ENCODE measurements at regions not wholly inside any gene's neighbourhood (a gene's known extent, or its start where the extent isn't known, plus 50 kb on each side); places are given as distances from the start of the nearest gene placed in this dataset.

DNA sequence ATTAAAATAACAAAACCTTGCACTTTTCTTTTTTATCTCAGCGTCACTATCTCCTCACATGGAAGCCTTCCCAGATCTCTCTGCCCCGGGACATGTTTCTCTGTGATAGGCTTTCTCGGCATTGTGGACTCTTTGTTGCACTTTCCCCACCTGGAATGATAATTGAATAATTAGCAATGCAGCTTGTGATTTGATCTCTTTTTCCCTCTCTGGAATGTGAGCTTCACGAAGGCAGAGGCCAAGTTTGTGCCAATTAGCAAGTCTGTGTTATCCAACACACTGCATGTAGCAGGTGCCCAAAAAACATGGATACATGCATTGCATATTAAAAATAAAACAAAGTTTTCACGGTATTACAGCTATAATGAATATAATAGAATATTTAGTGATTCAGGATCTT is 431.2 kb downstream of the HAPSTR1 start:
- Histone ChIP-seq H3K4me1 (no peaks in the 10 kb centered on the region), H3K27me3 (no peaks in the 10 kb centered on the region), H3K36me3 (no peaks in the 10 kb centered on the region), H3K9me3 (no peaks in the 10 kb centered on the region), H3K4me3 (no peak overlapping the region), H3K27ac (no peak overlapping the region)
- no peak for DNase-seq
- TF ChIP-seq, protein P1, sequence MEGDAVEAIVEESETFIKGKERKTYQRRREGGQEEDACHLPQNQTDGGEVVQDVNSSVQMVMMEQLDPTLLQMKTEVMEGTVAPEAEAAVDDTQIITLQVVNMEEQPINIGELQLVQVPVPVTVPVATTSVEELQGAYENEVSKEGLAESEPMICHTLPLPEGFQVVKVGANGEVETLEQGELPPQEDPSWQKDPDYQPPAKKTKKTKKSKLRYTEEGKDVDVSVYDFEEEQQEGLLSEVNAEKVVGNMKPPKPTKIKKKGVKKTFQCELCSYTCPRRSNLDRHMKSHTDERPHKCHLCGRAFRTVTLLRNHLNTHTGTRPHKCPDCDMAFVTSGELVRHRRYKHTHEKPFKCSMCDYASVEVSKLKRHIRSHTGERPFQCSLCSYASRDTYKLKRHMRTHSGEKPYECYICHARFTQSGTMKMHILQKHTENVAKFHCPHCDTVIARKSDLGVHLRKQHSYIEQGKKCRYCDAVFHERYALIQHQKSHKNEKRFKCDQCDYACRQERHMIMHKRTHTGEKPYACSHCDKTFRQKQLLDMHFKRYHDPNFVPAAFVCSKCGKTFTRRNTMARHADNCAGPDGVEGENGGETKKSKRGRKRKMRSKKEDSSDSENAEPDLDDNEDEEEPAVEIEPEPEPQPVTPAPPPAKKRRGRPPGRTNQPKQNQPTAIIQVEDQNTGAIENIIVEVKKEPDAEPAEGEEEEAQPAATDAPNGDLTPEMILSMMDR (IDR thresholded peaks at IDR 0.05): no peak
- no peak for ATAC-seq
- intact Hi-C loops (cut with DNase I): no loop called here

DNA sequence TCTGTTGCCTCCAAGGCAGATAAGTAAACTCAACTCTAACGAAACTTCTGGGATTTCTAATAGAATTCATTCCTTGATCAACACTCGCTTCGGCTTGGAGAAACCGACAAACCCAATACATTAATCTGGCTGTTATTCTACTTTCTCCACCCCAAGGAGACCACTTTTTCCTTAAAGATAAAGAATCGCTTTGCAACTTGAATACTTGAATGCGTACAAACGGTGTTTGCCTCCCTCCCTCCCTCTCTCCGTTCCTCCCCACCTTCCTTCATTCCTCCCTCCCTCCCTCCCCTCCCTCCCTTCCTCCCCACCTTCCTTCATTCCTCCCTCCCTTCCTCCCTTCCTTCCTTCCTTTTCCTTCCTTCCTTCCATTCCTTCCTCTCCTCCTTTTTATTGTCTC is 432.6 kb downstream of the HAPSTR1 start:
- Histone ChIP-seq H3K36me3 (no peaks in the 10 kb centered on the region), H3K4me3 (no peak overlapping the region), H3K27ac (no peak overlapping the region), H3K4me1 (peaks cover 6% of the 10 kb centered on the region), H3K9me3 (no peaks in the 10 kb centered on the region), H3K27me3 (no peaks in the 10 kb centered on the region)
- ATAC-seq (no peak), DNase-seq (no peak)
- intact Hi-C loops (cut with DNase I): no loop called here
- TF ChIP-seq, protein P1 (IDR thresholded peaks at IDR 0.05): no peak

DNA sequence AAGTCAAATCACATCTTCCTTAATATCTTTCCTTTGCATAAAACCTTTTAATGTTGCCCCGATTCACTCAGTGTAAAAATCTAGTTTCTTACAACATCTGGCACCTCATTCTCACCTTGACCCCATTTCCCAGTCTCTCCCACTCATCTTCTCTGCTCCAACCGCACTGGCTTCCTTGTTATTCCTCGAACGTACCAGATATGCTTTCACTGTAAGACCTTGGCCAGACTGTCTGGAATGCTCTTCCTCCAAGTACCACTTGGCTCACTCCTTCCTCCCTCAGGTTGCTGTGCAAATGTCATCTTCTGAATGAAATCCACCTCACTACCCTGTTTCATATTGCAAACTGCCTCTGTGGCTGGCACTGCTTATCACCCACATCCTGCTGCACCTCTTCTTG is 433.6 kb downstream of the HAPSTR1 start:
- H3K9me3 ChIP-seq: no peaks in the 10 kb centered on the region
- TF ChIP-seq, protein P1 (IDR thresholded peaks at IDR 0.05): no peak
- H3K27me3 ChIP-seq: no peaks in the 10 kb centered on the region
- ATAC-seq: no peak
- H3K4me1 ChIP-seq: peaks cover 6% of the 10 kb centered on the region
- intact Hi-C loops (cut with DNase I): no loop called here
- no peak for DNase-seq
- no peak overlapping the region for H3K27ac ChIP-seq
- no peaks in the 10 kb centered on the region for H3K36me3 ChIP-seq
- no peak overlapping the region for H3K4me3 ChIP-seq

DNA sequence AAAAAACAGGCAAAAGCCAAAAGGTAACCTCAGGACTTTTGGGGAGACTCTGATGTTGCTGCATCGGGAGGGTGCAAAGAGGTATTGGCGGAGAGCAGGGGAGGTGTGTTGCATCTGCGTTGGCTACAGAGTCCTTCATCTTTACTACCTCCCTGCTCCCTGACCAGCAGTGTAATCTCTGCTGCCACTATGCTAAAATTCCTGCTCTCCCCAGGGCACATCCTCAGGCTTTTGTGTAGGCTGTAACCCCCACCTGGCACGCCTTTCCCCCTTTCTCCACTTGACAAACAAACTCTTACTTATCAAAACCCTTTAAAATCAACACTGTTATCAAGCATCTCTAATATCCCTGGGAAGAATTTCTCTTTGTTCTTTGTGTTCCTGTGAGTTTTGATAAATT is 435.3 kb downstream of the HAPSTR1 start:
- Histone ChIP-seq H3K4me3 (no peak overlapping the region), H3K4me1 (peaks cover 6% of the 10 kb centered on the region), H3K9me3 (no peaks in the 10 kb centered on the region), H3K36me3 (no peaks in the 10 kb centered on the region), H3K27ac (no peak overlapping the region), H3K27me3 (no peaks in the 10 kb centered on the region)
- no peak for ATAC-seq
- TF ChIP-seq, protein P1 (IDR thresholded peaks at IDR 0.05): no peak
- intact Hi-C loops (cut with DNase I): no loop called here
- no peak for DNase-seq

DNA sequence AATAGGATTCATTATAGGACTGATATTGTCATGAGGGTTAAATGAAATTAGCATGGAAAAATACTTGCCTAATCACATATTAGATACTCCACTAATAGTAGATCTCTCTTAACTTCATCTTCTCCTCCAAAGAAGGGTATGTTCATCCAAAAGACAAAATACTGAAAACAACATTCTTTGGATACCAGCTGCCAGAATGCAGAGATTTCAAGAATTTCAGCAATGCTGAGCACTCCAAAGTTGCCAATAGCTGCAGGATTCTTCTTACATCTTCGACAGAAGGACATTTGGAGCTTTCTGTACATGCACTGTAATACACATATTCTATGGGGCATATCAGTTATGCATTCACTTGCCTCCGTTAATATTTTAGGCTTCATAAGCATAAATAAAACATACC is 436.5 kb downstream of the HAPSTR1 start:
- H3K36me3 ChIP-seq: no peaks in the 10 kb centered on the region
- TF ChIP-seq, protein P1 (IDR thresholded peaks at IDR 0.05): no peak

DNA sequence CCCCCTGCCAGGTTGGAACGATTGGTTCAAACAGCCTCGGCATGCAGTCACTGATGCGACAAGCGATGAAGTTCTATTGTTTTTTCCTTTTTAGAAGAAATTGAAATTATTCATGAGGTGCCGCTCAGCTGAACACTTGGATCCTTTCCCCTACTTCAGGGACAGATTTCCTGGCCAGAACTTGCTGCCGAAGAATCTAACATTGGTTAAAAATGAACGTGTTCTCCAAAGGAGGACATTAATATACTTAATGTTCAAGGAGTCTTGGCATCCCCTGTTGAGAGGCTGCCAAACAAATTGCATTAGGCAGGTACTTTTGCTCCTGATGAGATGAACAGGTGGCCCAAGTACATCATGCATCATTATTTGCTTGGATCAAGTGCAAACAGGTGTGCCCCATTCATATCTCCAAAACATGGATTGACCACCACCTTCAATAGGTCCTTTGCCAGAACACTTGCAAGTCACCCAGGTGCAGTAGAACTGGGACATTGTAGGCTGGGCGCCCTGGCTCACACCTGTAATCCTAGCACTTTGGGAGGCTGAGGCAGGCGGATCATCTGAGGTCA is 437.2 kb downstream of the HAPSTR1 start:
- no peaks in the 10 kb centered on the region for H3K27me3 ChIP-seq
- H3K4me1 ChIP-seq: peaks cover 6% of the 10 kb centered on the region
- TF ChIP-seq, protein P1 (IDR thresholded peaks at IDR 0.05): no peak
- intact Hi-C loops (cut with DNase I): no loop called here
- no peak overlapping the region for H3K27ac ChIP-seq
- DNase-seq: no peak
- H3K36me3 ChIP-seq: no peaks in the 10 kb centered on the region
- no peak overlapping the region for H3K4me3 ChIP-seq
- ATAC-seq: peak; percentile 65
- H3K9me3 ChIP-seq: no peaks in the 10 kb centered on the region

More for the DNA sequence above, 436.5 kb downstream of the HAPSTR1 start:
- Histone ChIP-seq H3K4me3 (no peak overlapping the region), H3K9me3 (no peaks in the 10 kb centered on the region), H3K27ac (no peak overlapping the region), H3K27me3 (no peaks in the 10 kb centered on the region), H3K4me1 (peaks cover 6% of the 10 kb centered on the region)
- intact Hi-C loops (cut with DNase I): no loop called here
- DNase-seq: no peak
- no peak for ATAC-seq
